ENCODE measurements at regions not wholly inside any gene's neighbourhood (a gene's known extent, or its start where the extent isn't known, plus 50 kb on each side); places are given as distances from the start of the nearest gene placed in this dataset.

DNA sequence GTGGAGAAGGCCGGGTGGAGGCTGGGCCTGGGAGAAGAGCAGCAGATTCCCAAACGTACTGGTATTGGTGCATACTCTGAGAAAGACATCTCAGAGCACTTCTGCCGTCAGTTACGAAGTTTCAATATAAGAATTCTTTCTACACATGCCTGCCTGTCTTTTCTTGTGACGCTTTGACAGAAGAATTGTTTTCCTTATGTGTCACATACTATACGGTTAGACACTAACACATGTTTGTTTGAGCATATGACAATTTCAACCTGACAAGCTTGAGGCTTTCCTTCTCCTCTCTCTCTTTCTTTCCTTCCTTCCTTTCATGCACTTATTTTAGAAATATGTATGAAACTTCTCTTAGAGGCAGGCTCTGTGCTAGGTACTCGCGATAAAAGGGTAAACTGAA lies 360.0 kb downstream of the QKI start:
- TF ChIP-seq YY1 (IDR thresholded peaks at IDR 0.05; ENCODE audit: low read depth), result no peak
- no peak for TF ChIP-seq ZBTB7A (IDR thresholded peaks at IDR 0.05; ENCODE audit: low read depth)
- no peak for TF ChIP-seq RAD21 (IDR thresholded peaks at IDR 0.05; ENCODE audit: low read depth)
- TF ChIP-seq EGR1 (IDR thresholded peaks at IDR 0.05), result no peak
- no peak for TF ChIP-seq EP300 (IDR thresholded peaks at IDR 0.05; ENCODE audit: borderline replicate concordance)
- TF ChIP-seq TCF12 (IDR thresholded peaks at IDR 0.05; ENCODE audit: low read depth), result no peak
- TF ChIP-seq TAF1 (IDR thresholded peaks at IDR 0.05; ENCODE audit: low read depth), result no peak
- no peak for TF ChIP-seq CEBPB (IDR thresholded peaks at IDR 0.05)
- TF ChIP-seq NFIC (IDR thresholded peaks at IDR 0.05), result no peak
- TF ChIP-seq, protein P1, sequence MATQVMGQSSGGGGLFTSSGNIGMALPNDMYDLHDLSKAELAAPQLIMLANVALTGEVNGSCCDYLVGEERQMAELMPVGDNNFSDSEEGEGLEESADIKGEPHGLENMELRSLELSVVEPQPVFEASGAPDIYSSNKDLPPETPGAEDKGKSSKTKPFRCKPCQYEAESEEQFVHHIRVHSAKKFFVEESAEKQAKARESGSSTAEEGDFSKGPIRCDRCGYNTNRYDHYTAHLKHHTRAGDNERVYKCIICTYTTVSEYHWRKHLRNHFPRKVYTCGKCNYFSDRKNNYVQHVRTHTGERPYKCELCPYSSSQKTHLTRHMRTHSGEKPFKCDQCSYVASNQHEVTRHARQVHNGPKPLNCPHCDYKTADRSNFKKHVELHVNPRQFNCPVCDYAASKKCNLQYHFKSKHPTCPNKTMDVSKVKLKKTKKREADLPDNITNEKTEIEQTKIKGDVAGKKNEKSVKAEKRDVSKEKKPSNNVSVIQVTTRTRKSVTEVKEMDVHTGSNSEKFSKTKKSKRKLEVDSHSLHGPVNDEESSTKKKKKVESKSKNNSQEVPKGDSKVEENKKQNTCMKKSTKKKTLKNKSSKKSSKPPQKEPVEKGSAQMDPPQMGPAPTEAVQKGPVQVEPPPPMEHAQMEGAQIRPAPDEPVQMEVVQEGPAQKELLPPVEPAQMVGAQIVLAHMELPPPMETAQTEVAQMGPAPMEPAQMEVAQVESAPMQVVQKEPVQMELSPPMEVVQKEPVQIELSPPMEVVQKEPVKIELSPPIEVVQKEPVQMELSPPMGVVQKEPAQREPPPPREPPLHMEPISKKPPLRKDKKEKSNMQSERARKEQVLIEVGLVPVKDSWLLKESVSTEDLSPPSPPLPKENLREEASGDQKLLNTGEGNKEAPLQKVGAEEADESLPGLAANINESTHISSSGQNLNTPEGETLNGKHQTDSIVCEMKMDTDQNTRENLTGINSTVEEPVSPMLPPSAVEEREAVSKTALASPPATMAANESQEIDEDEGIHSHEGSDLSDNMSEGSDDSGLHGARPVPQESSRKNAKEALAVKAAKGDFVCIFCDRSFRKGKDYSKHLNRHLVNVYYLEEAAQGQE (IDR thresholded peaks at IDR 0.05; ENCODE audit: low read depth), result no peak
- TF ChIP-seq TEAD4 (IDR thresholded peaks at IDR 0.05), result no peak
